Activated CD8-positive, alpha-beta memory T cell treated with anti-CD3 and anti-CD28 coated beads, Interleukin-2, amount 50 U/mL, for 4 hours (primary cell): ENCODE measurements at regions not wholly inside any gene's neighbourhood (a gene's known extent, or its start where the extent isn't known, plus 50 kb on each side); places are given as distances from the start of the nearest gene placed in this dataset.
"Not testable (repeated sequence)": the region's sequence is repeated elsewhere in the genome, so short reads cannot be mapped to it uniquely, and the experiment has no call there.

Source experiments
- DNase-seq: peaks from one replicate; pipeline ENCODE4 v3.0.0-alpha.2; 2020

DNA sequence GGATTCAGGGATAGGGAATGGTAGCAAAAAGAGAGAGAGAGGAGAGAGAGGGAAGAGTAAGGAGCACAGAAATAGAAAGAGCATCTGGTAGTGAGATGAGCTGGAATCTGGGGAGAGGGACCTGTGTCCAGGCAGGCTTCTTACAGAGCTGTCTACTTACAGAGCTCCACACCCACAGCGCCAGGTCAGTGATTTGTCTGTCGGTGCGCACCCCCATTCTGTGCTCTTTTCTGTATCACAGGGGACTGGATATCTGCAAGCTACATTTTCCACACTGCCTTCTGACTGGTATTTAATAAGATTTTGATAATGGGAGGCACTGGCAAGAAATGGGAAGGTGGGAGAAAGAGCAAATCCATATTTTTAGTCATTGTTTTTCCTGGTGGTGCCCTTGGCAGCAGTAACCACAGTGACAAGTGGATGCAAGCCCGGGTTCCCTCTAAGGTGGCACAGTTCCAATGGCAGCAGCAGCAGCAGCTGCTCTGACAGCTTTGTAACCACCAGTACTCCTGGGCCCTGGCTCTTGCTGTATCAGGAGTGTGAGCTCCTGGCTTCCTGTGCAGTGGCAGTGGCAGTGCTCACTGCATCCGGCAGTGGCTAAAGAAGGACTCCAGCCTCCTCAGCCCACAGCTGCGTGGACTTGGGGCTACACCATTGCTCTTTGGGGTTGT, 300.5 kb downstream of the TRIML1 start:
- no peak for DNase-seq

DNA sequence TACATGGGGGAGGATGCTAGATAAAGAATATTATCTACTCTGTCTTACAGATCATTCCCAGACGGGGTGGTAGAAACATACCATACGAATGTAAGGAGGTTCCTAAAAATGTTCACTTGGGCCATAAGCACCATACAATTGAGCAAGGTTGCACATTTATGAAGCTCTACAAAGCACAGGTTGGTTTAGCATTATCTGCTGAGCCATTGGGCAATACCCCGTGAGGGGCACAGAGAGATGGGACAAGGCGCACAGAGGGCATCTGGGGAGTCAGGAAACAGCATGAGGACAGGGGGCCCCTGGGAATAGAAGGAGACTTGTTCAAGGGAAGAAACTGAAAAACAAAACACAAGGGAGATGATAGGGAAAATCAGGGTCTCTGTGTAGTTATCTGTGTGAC, 305.3 kb downstream of the TRIML1 start:
- no peak for DNase-seq

DNA sequence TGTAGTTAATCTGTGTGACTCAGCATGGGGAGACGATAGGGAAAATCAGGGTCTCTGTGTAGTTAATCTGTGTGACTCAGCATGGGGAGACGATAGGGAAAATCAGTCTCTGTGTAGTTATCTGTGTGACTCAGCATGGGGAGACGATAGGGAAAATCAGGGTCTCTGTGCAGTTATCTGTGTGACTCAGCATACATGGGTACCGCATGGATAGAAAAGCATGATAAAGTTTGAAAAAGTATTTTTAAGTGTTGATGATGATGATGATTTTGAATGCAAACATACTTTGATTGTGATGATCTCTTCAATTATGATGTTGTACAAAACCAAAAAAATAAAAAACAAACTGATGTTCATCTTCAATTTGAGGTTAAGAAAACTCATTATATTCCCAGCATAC, 309.8 kb downstream of the TRIML1 start:
- not testable (repeated sequence) for DNase-seq

DNA sequence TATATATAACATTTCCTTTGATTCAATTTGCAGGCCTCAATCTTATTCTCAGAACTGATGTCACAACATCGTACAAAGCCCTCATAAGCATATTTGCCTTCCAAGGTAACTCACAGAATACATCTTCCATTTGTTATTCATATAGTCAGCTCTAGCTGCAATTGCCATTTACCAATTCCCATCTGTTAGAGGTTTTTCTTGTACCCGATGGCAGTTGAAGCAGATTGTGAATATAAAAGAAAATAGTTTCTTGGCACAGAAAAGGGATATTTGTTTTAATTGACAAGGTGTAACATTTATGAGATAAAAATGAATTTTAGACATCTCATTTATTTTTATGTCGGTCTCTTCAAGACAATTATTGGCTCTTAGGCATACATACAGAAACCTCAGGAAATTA, 311.3 kb downstream of the TRIML1 start:
- no peak for DNase-seq

DNA sequence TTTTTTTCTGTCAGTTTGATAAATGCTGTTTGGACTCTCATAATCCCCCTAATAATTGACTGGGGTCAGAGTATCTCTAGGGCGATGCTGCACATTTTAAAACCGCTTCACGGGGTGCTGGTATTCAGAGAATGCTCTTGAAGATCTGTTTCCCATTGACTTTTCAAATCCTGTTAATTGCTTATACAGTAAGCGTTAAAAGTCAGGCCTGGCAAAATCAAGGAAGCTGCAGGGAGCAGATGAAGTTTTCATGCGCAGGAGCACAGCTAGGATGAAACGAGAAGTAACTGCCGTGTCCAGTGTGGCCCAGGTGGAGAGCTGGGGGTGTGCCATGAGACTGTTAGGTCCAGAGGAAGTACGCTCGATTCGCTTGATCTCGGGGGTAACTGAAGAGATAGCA, 312.9 kb downstream of the TRIML1 start:
- DNase-seq: no peak

DNA sequence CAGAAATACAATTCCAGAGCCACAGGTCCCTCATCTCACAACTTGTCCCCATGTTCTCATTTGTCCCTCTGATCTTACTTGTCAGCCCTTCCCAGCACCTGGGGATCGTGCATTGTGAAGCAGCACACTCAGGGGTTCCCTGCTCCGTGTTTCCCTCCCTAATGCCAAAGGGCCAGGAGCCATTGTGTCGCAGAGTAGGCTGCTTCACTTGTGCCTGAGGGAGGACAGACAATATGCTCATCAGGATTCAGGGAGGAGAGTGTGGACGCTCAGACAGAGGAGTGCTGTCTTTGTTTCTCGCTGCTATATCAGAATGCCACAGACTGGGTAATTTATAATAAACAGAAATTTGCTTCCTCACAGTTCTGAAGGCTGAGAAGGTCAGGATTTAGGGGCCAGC, 315.3 kb downstream of the TRIML1 start:
- no peak for DNase-seq

DNA sequence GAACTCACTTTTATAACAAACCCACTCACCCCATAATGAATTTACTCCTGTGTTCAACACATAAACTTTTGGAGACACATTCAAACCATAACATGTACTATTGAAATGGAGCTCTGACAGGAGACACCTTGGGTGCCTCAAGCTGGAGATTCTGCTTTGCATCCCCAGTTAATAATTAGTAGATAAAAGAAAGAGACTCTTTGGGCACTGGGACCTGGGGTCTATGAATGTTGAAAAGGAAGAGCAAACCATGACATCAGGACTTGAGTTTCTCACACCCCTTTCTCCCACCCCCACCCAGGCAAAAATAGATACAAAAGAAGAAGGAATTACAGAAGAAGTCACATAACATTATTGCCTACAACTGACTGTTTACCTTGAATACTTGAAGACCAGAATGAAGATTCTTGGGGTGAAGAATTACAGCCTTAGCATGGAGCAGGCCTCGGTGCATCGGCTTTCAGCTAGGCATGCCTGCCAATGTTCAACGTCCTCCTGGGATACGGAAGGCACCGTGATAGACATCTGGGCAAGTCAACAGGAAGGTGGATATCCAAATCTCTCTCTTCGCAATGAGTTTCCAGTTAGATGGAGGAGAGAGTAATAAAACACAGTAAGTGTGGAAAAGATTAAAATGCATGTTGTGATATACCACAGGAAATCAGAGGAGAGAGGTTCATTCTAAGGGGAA, 316.0 kb downstream of the TRIML1 start:
- DNase-seq: no peak

DNA sequence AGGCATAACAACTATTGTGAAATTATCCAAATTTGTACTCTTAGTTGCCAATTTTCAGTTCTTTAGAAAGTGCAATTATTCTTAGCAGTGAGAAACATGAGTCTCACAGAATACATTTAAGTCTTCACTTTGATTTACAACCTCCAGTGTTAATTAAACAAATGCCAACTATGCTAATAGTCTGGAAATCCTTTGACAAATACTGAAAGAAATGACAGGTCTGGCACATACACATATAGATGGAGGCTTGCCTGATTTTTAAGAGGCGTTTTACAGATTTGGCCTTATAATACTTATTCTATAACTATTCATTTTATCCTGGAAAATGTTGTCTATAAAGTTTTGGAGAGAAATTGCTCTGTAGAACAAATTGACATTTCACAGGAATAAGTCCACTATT, 320.1 kb downstream of the TRIML1 start:
- DNase-seq: no peak

DNA sequence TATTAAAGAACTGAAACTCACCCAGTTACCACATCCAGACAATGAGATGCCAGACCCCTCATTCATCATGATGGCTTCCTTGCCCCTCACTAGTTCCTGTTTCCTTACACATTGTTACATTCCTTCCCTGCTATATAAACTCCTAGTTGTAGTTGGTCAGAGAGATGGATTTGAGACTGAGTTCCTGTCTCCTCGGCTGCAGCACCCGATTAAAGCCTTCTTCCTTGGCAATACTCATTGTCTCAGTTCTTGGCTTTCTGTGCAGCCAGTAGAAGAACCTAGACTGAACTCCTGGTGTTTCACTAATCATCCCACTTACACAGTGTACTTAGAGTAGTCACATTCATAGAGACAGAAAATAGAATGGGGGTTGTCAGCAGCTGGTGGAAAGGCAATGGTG, 324.7 kb downstream of the TRIML1 start:
- no peak for DNase-seq

DNA sequence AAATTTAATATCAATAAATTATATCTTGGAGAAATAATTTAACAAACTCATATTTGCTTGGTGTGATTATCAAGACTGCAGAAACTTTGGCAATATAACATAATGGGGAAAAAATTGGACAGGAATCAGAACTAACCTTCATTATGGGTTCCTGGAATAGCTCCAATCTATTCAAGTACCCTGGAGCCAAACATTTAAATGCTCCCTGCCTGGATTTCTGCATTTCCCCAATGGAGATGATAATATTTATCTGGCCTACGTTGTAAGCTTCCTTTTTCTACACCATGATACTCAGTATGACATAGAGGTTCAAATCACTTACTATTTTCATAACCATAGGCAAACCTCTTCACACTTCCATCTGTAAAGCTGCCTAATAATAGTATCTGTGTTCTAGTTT, 326.8 kb downstream of the TRIML1 start:
- DNase-seq: no peak

DNA sequence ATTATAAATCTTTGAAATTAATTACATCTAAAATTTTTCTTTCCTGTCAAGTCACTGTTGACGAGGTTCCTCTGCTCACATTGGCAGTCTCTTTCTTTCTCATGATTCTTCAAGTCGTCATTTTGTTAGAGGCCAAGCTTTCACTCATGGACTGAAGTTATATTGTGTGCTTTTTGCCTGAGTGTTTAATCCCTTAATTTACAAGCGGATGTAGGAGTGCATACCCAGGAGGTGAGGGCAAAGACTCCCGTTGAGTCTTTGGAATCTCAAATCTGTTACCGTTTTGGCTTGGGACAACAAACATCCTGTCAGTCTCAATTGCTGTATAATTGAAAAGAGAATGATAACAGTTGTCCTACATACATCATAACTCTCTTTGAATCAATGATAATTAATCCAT, 345.0 kb downstream of the TRIML1 start:
- no peak for DNase-seq

DNA sequence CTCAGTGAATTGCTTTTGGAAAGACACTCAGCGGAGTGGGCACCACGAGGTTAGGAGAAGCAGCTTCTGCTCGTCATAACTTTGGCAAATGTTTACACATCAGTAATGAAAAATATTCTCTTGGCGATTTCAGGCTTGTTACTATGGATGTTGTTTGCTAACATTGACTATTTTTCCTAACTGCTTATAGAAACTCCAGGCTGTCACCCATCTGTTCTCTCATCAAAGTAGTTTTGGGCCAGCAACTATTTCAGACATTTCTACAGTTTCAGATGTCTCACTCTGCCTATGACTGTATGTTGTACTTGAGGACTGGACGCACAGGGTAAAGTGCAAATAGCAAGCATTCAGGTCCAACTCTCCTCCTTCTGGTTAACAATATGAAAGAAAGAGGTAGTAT, 346.7 kb downstream of the TRIML1 start:
- no peak for DNase-seq

DNA sequence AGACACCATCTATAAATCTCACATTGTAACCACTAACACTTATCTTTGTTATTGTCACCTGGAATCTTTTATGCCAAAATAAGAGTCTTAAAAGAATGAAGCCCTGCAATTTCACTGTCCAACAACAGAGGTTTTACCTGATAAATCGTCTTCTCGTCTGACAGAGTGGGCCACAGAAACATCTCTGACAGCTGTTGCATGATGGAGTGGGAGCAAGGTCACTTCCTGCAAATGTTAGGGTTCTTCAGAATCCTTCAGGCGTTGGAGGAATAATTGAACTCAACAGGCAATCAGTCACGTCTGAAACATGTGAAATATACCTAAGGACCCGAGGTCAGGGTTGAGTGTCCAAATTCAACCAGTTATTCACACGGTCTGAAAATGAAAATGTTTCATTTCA, 353.6 kb downstream of the TRIML1 start:
- DNase-seq: no peak

DNA sequence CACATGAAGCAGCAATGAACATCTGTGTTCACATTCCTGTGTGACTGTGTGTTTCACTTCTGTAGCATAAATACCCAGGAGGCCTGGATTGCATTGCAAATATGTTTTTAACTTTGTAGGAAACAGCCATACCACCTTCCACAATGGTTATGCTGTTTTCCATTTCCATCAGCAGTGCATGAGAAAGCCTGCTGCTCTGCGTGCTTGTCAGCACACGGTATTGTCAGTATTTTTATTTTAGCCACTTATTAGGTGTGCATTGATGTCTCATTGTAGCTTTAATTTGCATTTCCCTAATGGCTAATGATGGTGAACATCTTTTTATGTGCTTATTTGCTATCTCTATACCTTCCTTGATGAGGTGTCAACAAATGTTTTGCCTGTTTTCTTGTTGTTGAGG, 355.9 kb downstream of the TRIML1 start:
- no peak for DNase-seq

DNA sequence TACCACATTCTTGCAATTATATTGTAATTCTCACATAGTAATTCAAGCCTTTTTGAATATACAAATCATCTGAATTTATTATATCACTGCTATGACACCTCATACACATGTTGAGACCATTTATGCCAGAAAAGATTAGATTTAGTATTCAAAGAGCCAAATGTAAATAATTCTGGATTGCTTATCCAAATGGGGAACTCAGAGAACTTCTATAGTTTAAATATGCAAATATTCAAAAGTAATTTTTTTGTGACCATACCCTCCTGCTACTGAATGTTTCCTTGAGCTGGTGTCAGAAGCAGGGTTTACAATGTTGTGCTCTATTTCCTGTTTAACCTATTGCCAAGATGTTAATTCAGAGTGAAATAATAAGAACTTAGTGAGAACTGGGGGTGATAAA, 372.2 kb downstream of the TRIML1 start:
- no peak for DNase-seq

DNA sequence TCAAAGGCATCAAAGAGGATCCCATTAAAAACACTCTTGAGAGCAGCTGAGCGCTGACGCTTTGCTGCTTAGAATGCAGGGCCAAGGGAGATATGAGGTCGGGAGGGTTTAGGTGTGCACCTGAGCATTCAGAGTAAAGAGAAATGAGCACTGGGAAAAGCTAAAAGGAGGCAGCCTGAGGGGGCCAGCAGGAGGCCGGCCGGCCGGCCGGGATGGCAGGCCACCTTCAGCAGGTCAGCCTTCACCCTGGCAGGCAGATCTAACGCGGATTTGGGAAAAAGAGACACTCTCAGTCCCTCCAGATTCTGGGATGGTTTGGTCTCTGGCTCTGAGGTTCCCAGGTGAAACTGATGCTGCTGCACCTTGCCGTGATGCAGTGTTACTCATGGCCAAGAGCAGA, 393.5 kb downstream of the TRIML1 start:
- DNase-seq: no peak

DNA sequence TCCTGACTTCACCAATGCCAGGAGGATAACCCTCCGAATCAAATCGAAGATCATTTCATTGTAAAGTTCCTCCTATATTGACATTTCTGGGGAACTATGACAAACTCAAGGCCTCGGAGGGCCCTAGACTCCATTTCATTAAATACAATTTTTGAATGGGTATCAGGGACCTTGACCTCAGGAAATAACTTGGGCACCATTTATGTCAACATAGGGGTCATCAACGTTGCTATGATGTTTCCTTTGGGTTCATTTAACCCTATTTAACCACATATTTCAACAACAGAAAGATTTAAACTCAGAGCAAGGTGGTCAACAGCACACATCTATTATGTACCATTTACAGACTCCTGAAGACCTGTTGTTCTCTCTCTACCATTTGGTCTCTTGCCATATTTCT, 395.1 kb downstream of the TRIML1 start:
- DNase-seq: no peak

DNA sequence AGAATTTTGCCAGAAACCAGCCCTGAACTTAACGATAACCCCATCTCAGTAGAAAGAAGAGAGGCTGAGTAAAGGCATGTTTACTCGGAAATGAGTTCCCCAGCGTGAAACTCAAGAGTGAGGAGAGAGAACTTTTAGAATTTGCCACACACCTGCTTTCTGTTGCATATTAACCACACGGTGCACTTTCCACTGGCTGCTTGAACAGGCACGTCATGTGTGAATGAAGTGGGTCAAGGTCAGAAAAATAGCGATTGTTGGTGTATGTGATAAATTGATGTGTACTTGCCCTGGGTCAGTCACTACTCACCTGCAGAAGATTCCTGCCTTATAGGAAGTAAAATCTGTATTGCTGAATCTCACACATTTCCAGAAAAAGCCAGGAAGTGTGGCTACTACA, 395.7 kb downstream of the TRIML1 start:
- DNase-seq: no peak

DNA sequence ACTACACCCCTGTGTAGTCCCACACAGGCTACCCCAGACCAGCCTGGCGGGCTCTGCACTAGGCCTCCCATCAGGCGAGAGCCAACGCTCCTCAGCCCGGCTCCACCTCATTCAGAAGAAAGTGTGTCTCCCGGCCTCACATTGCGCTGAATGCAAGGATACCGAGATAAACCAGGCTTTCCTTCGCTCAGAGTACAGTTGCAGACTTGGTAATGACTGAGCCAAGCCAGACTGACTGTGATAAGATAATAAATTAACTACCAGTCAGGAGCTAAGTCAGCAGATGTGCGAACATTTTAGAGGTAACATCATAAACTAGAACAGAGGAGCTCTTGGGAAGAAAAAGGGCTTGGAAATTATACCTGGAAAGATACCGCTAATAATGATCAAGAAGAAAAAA, 397.6 kb downstream of the TRIML1 start:
- DNase-seq: no peak

DNA sequence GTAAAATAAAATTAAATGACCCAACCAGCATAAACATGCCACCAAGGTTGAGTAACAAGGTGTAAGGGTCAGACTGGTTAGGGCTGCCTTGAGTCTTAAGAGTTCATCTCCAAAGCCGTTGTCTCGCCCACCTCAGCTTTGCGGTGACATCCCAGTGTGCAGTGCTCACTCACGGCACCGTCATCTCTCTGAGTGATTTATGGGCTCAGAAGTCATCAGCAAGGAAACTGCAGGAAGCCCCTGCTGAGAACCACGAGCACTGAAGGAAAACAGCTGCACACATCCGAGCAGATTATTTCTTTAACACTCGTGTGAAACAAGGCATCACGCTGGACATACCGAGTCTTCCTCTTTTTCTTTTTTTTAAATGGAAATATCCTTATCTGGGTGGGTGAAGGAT, 411.1 kb downstream of the TRIML1 start:
- DNase-seq: no peak

DNA sequence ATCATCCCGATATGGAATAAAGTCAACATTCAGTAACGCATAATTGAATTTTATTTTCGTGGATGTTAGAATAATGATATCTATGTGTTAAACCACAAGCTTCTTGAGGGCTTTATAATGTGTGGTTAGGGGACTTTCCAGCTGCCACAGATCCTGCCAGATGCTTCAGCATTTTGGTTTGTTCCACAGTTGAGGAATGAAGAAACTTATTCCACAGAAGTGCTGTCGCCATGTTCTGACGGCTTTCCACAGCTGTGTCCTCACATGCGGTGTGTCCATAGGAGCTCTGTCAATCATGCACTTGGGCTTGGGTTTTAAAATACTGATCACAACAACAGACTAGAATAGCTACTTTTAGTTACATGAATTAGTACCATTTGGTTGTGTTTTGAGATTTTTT, 411.9 kb downstream of the TRIML1 start:
- no peak for DNase-seq

DNA sequence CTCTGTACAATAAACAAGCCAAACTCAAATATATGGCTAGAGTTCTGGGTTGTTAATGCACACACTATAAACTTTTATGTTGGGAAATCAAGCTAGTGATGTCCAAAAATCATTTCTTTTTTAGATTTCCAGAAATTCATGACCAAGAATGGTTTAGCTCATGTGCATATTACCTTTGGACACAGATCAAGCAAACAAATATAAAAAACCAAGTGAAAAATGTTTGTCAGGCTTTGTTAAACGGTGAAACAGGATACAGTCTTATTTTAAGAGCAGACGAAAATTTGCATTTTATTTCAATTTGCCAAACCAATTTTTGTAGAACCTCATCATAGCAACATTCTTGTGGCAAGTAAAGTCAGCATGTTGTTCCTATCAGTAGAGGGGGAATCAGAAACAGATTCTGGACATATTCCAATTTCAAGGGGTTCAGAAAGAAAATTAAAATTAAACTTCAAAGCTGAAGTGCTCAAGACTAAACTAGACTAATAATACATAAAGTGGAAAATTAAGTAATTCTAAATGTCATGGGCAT, 413.6 kb downstream of the TRIML1 start:
- no peak for DNase-seq

DNA sequence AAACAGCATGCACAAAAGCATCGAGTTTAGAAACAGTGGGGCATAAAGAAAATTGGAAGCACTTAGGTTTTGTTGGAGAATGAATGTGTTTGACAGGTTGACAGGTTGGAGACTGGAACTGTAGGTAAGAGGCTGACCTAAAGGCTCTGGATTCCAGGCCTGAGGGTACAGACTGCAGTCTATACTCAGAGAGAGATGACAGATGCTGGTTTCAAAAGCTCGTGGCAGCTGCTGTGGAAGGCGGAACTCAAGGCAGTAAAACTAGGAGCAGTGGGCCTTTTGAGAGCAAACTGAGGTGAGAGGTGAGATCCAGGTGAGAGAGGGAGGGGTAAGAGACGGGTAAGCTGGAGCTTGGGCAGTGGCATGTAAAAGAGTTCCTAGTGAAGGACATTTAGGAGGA, 415.2 kb downstream of the TRIML1 start:
- DNase-seq: no peak

DNA sequence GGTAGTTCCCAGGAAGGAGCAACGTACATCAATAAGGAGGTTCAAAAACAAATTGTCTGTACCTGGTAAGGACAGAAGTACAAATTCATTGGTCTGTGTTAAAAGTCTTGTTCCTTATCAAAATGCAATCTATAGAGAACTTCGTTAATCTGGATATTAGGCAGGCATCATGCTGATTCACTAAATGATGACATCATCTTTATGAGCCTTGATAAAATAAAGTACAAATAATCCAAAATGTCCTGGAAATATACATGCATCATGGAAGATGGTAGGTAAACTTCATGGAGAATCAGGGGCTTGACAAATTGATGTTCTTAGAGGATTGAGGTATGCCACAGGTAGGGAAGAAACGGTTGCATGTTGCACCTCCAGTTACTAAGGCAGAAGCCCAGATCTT, 433.9 kb downstream of the TRIML1 start:
- DNase-seq: no peak

DNA sequence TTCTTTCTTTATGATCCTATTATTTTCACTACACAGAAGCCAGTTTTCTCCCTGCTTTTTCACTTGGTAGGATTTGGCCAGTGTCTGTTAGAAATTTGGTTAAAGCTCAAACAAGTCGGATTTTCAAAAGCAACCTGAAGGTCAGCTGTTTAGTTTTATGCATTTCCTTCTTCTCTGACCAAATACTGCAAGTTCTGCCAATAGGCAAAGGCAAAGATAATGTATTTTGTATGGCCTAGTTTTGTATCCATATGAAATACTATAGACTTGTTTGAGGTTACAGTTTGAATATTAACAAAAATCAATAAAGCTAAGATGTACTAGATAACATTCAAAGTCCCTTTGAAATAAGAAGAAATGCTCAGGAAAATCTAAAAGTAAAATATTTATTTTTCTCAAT, 439.4 kb downstream of the TRIML1 start:
- no peak for DNase-seq
